NT2/D1 (cell line): ENCODE measurements at regions not wholly inside any gene's neighbourhood (a gene's known extent, or its start where the extent isn't known, plus 50 kb on each side); places are given as distances from the start of the nearest gene placed in this dataset.

Experiments used
- SUZ12 ChIP-seq: IDR thresholded peaks from 2 replicates; pipeline ENCODE4 v1.6.1; 2011; ENCODE audit not compliant: insufficient read length, insufficient read depth; ENCODE audit errors: extremely low read depth
- ZNF274 ChIP-seq: IDR thresholded peaks from 2 replicates; pipeline ENCODE4 v1.6.1; 2011; ENCODE audit warnings: mild to moderate bottlenecking, low read depth, low read length

GRCh38 chr21:28333578-28334075, 659.0 kb downstream of the LTN1 start:
- no peak for TF ChIP-seq ZNF274
- TF ChIP-seq SUZ12, result no peak
